ENCODE measurements at regions not wholly inside any gene's neighbourhood (a gene's known extent, or its start where the extent isn't known, plus 50 kb on each side); places are given as distances from the start of the nearest gene placed in this dataset.
A peak's percentile ranks its signal among the peaks of the same experiment; 100 is the strongest.

DNA sequence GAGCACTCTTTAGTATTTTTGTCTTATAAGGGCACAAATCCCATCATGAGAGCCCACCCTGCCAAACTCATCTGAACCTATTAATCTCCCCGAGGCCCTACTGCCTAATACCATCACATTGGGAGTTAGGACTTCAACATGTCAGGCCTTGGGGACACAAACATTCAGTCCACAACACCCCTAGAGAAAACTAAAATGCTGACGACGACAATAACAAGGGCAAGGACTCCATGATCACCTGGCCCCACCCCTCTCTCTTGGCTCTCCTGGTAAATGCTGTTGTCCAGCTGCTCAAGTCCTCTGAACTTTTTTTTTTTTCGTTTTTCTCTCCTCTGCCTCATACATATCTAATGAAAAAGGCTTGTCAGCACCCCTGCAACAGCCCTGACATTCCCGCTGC is 118.8 kb upstream of the MKI67 start:
- Mint-ChIP-seq H3K36me3 (ENCODE audit: insufficient read depth) (no peaks in the 10 kb centered on the region), H3K27me3 (ENCODE audit: low read depth) (peaks cover 3% of the 10 kb centered on the region), H3K4me3 (no peak overlapping the region), H3K4me1 (ENCODE audit: low read depth) (no peaks in the 10 kb centered on the region), H3K9me3 (no peaks in the 10 kb centered on the region)
- no peak for ATAC-seq
- no peak for DNase-seq

DNA sequence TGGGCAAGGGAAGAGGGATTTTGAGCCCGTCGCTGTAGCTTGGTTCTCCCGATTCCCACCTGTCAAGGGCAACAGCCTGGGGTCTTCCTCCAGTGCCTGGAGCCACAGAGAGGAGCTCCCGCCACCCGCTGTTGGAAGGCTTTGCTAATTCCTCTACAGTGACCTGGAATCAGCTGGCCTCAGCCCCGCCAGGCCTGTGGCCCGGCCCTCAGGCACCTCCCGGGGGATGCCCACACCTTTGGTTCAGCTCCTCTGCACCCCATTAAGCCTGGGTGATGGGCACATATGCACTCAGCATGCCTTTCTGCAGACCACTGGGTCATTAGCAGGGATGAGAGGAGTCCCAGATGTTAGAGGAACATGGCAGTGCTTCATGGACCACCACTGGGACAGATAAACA is 121.4 kb upstream of the MKI67 start:
- Mint-ChIP-seq H3K4me1 (ENCODE audit: low read depth) (no peaks in the 10 kb centered on the region), H3K27me3 (ENCODE audit: low read depth) (peaks cover 3% of the 10 kb centered on the region), H3K9me3 (no peaks in the 10 kb centered on the region), H3K4me3 (no peak overlapping the region), H3K36me3 (ENCODE audit: insufficient read depth) (no peaks in the 10 kb centered on the region)
- DNase-seq = no peak
- ATAC-seq = no peak

DNA sequence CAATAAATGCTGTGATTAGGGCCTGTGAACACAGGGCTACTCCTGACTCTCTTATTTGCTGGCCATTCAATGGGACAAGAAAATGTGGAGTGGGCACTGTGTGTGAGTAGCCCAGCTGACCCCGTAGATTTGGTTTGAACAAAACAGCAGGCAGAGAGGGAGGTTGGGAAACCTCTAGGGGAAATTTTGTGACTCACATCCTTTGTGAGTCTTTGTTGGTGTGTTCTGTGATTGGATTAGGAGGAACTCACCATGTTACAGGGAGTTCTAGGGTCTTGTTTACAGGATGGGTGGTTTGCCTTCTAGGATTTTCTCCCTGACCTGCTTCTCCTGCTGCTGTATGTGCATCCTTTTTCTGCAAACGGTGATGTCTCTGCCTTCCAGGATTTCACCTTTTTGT is 128.3 kb upstream of the MKI67 start:
- Mint-ChIP-seq H3K4me1 (ENCODE audit: low read depth) (no peaks in the 10 kb centered on the region), H3K9me3 (no peaks in the 10 kb centered on the region), H3K36me3 (ENCODE audit: insufficient read depth) (no peaks in the 10 kb centered on the region), H3K27me3 (ENCODE audit: low read depth) (peaks cover 7% of the 10 kb centered on the region), H3K4me3 (no peak overlapping the region)
- ATAC-seq = no peak
- no peak for DNase-seq

DNA sequence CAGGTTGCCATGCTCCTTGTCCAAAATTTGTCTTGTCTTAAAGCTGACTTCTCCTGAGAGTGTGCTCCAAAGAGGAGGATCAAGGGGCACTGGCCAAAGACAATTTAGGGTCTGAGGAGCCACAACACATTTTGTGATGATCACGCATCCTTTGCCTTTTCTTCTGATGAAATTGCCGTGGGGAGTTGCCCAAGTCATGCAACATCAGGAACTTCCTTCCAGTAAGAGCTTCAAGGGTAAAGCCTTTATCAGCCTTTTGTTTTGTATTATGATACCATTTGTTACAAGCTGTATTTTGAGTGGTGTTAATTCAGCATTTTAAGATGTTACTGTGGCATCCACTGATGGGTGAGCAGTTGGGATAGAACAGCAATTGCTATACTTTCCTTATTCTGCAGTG is 131.2 kb upstream of the MKI67 start:
- no peak for DNase-seq
- Mint-ChIP-seq H3K9me3 (no peaks in the 10 kb centered on the region), H3K4me1 (ENCODE audit: low read depth) (no peaks in the 10 kb centered on the region), H3K27me3 (ENCODE audit: low read depth) (peaks cover 17% of the 10 kb centered on the region), H3K4me3 (no peak overlapping the region), H3K36me3 (ENCODE audit: insufficient read depth) (no peaks in the 10 kb centered on the region)
- no peak for ATAC-seq

DNA sequence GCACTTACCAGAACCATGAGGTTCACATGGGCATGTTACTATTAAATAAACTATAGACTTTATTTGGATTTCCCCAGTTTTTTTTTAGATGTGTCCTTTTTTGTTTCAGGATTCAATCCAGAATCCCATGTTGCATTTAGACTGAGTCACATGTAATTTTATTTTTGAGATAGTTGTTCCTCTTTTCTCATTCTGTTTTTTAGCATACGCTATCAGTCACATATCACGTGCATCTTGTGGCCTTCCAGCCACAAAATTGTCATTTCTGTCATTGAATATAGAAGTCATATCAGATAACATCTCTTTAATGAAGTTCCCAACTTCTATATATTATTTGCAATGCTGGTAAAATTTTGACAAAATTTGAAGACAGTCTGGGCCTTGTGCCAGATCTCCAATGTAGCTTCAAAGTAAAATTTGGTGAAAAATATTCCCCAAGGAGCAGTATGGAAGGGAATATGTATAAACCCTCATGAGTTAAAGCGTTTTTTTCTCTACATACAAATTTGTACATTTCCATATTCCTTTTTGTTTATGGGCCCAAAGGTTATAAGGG is 132.3 kb upstream of the MKI67 start:
- no peaks in the 10 kb centered on the region for H3K4me1 Mint-ChIP-seq (ENCODE audit: low read depth)
- peaks cover 25% of the 10 kb centered on the region for H3K27me3 Mint-ChIP-seq (ENCODE audit: low read depth)
- H3K9me3 Mint-ChIP-seq = no peaks in the 10 kb centered on the region
- H3K4me3 Mint-ChIP-seq = no peak overlapping the region
- no peaks in the 10 kb centered on the region for H3K36me3 Mint-ChIP-seq (ENCODE audit: insufficient read depth)
- no peak for DNase-seq
- no peak for ATAC-seq

DNA sequence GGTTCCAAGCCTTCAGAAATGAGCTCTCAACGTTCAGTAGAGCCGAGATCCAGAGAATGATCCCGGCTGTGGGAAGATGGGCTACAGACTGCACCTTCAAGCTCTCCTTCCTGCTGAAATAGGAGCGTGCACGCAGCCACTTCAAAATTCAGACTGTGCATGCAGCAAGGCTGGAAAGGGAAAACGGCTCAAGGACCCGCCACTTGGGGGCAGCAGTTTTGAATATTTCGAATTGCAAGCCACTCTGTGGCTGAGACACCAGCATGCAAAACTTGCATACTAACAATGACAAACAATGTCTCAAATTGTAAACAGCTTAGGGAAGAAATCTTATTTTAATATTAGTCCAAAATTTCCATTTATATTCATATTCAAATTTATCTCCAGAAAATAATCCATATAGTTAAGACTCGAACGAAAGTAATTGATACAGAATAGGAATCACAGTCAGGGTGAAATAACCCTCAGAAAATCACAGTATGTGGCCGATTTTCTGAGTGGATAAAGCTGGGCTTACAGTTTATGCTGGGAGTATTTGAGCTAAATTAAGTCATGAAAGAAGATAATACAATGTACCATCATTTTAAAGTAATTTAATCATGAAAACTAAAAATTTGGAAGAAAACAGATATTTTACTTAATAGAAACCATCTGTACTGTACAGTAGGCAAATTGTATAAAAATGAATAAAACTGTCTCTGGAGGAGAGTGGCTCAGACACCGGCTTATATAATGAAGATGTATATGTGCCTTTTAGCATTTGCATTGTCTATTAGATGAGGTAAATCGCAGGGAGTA is 137.9 kb upstream of the MKI67 start:
- peaks cover 62% of the 10 kb centered on the region for H3K27me3 Mint-ChIP-seq (ENCODE audit: low read depth)
- H3K4me3 Mint-ChIP-seq = no peak overlapping the region
- peak; percentile 20 for DNase-seq
- no peaks in the 10 kb centered on the region for H3K36me3 Mint-ChIP-seq (ENCODE audit: insufficient read depth)
- ATAC-seq = no peak
- H3K9me3 Mint-ChIP-seq = no peaks in the 10 kb centered on the region
- H3K4me1 Mint-ChIP-seq (ENCODE audit: low read depth) = no peaks in the 10 kb centered on the region

DNA sequence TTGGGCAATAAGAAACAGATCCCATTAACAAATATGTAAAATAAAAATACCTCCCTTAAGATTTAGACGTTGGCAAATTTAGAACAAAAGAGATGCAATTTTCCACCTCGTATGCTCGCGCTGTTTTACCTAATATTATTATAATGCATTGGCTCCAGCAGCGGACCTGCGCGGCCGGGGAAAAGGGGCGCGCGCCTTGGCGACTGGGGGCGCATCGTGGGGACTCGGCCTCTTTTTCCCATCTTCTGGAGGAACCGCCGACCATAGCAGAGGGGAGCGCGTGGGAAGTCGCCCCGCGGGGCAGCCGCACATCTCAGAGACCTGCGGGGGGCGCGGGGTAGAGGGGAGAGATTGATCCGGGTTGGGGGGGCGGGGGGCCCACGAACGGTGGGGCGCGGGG is 139.4 kb upstream of the MKI67 start:
- H3K27me3 Mint-ChIP-seq (ENCODE audit: low read depth) = peaks cover 71% of the 10 kb centered on the region
- no peaks in the 10 kb centered on the region for H3K36me3 Mint-ChIP-seq (ENCODE audit: insufficient read depth)
- H3K4me3 Mint-ChIP-seq = no peak overlapping the region
- DNase-seq = no peak
- no peaks in the 10 kb centered on the region for H3K9me3 Mint-ChIP-seq
- H3K4me1 Mint-ChIP-seq (ENCODE audit: low read depth) = no peaks in the 10 kb centered on the region
- ATAC-seq = no peak

DNA sequence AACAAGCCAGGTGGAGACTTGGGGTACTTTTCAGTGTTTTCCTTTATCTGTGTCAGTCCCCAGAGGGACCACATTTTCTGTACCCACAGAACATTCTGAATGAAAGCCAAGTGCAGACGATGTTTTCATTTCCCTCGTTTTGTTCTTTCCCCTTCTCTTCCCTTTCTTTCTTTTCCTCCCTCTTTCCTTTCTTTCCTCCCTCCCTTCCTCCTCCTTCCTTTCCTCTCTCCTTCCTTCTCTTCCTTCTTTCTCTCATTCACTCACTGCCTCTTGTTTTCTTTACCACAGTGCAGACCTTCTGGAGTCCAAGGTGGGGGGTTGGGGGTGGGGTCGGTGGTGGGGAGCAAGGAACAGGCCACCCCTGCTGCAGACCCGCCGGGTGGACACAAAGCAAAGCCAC is 141.4 kb upstream of the MKI67 start:
- Mint-ChIP-seq H3K4me1 (ENCODE audit: low read depth) (no peaks in the 10 kb centered on the region), H3K27me3 (ENCODE audit: low read depth) (peaks cover 73% of the 10 kb centered on the region), H3K9me3 (no peaks in the 10 kb centered on the region), H3K4me3 (no peak overlapping the region), H3K36me3 (ENCODE audit: insufficient read depth) (no peaks in the 10 kb centered on the region)
- DNase-seq = no peak
- no peak for ATAC-seq

DNA sequence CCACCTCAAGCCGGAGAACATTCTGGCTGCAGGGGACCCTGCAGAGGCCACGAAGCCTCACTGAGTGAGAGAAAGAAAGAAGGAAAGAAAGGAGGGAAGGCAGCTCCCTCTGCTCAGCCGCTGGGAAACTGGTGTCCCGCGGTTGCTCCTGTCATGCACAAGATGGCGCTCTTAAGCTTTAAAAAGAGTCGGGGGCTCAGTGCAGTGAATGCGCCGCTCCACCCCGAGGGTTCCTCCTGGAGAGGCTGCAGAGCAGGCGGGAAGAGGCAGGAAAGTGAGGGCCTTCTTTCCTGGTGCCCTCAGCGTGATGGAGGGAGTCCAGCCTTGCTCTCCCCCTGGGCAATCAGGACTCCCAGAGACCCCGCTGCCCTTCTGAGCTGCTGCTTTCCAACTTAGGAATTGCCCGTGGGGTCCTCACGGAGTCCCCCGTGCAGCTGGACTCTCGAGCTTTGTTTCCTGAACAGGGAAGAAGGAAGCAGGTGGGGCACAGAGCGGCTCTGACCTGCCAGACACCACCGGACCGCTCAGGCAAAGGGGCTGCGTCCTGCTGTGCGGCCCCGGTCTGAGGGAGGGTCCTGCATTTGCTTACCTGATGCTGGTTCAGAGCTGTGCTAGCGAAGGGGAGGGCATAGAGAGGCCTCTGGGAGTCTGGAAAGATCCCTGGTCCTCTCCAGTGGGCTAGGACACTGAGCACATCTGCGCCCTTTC is 141.9 kb upstream of the MKI67 start:
- Mint-ChIP-seq H3K36me3 (ENCODE audit: insufficient read depth) (no peaks in the 10 kb centered on the region), H3K27me3 (ENCODE audit: low read depth) (peaks cover 72% of the 10 kb centered on the region), H3K4me3 (no peak overlapping the region), H3K4me1 (ENCODE audit: low read depth) (no peaks in the 10 kb centered on the region), H3K9me3 (no peaks in the 10 kb centered on the region)
- DNase-seq = no peak
- no peak for ATAC-seq

DNA sequence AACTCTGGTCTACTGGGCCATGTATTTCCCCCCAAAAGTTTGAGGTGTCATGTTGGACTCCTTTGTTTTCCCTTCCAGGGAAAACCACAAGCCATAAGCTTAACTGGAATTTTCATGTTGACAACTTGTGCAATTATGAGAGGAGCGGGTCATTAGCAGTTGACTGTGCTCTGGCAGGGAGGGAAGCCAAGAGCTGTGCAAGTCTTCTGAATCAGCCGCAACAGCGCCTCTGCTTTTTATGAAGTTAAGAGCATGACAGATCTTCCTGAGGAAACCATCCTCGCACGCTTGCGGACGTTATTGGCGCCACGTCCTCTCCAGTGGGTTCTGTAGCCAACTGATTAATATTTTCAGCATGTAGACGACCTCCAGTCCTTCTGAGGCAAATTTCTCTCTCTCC is 148.7 kb upstream of the MKI67 start:
- DNase-seq (no peak), ATAC-seq (no peak)
- H3K4me1 Mint-ChIP-seq (ENCODE audit: low read depth) = peaks cover 10% of the 10 kb centered on the region
- H3K36me3 Mint-ChIP-seq (ENCODE audit: insufficient read depth) = no peaks in the 10 kb centered on the region
- H3K27me3 Mint-ChIP-seq (ENCODE audit: low read depth) = peaks cover 55% of the 10 kb centered on the region
- H3K9me3 Mint-ChIP-seq = no peaks in the 10 kb centered on the region
- H3K4me3 Mint-ChIP-seq = peak overlapping the region; percentile 29

DNA sequence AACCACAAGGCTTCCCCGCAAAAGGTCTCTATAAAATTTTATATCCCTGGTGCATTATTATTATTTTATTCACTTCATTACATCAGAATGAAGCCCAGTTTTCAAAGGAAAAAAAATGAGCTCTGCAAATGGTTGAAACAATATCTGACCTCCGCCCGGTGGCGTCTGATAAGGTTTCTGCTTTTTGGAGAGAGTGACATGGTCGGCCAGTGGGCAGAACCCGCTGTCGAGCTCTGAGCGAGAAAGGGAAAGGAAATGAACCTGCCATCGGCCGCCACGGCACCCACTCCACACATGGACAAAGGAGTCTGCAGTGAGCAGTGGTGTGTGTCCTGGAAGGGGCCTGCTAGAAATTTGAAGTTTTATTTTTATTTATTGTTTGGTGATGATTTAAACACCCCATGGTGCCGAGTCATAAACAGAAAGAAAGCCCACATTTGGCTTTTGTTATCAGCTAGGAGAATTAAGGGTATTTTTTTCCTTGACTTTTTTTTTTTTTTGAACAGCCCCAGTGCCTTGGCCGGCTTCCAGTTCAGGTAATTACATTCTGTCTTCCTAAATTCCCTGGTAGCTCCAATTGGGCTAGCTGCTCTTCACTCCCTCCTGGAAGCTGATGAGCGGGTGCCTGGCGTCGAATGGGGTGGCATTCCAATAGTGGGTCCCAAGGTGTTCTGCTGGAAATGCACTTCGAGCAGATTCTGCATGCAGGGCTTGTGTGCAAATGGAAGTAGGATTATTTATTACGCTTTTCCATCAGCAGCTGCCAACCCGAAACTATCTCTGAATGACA is 149.4 kb upstream of the MKI67 start:
- DNase-seq (no peak), ATAC-seq (no peak)
- Mint-ChIP-seq H3K4me1 (ENCODE audit: low read depth) (peaks cover 10% of the 10 kb centered on the region), H3K27me3 (ENCODE audit: low read depth) (peaks cover 49% of the 10 kb centered on the region), H3K36me3 (ENCODE audit: insufficient read depth) (no peaks in the 10 kb centered on the region), H3K4me3 (peak overlapping the region; percentile 29), H3K9me3 (no peaks in the 10 kb centered on the region)

DNA sequence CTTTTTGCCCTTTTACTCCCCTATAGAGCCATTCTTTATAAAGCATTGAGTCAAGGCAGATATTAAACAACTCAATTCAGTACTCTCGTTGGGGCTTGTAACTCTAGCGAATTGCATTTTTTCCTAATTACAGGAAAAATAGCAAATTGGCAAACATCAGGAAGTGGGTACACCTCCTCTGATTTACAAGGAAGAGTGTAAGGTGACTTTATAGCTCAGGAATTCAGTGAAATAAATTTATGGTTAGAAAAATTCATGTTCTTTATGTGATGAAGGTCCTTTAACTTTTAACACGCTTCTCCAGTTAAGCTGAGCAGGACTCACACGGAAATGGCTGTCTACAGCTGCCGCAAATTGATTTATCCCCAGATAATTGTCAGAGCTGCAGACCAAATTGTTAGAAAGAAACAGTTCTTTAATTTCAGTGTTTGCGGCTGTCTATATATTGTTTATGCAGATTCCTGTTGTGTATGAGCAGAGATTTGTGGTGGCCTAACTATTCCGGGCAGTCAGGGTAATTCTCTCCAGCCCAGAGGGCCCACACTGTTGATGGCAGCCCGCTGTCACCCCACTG is 151.1 kb upstream of the MKI67 start:
- Mint-ChIP-seq H3K36me3 (ENCODE audit: insufficient read depth) (no peaks in the 10 kb centered on the region), H3K9me3 (no peaks in the 10 kb centered on the region), H3K4me3 (no peak overlapping the region), H3K4me1 (ENCODE audit: low read depth) (peaks cover 10% of the 10 kb centered on the region), H3K27me3 (ENCODE audit: low read depth) (peaks cover 37% of the 10 kb centered on the region)
- ATAC-seq = no peak
- no peak for DNase-seq

DNA sequence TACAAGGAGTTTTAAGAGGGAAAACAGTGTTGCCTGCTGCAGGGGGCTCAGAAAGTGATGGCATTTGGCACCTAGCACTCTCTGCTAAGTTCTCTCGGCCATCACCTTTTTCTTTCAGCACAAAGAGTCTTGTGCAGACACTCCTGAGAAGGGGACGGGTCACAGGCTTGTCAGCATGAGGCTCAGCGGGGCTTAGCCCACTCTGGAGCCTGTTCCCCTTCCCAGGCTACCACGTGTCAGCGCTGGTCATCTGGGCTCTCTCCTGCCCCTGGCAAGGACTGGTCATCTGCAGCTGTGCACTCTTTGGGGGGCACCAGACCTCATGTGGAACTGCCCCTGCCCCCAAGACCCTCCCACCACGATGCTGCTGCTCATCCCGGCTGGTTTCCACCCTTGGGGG is 152.1 kb upstream of the MKI67 start:
- no peak for ATAC-seq
- Mint-ChIP-seq H3K9me3 (no peaks in the 10 kb centered on the region), H3K27me3 (ENCODE audit: low read depth) (peaks cover 30% of the 10 kb centered on the region), H3K36me3 (ENCODE audit: insufficient read depth) (no peaks in the 10 kb centered on the region), H3K4me3 (no peak overlapping the region), H3K4me1 (ENCODE audit: low read depth) (peaks cover 10% of the 10 kb centered on the region)
- no peak for DNase-seq

DNA sequence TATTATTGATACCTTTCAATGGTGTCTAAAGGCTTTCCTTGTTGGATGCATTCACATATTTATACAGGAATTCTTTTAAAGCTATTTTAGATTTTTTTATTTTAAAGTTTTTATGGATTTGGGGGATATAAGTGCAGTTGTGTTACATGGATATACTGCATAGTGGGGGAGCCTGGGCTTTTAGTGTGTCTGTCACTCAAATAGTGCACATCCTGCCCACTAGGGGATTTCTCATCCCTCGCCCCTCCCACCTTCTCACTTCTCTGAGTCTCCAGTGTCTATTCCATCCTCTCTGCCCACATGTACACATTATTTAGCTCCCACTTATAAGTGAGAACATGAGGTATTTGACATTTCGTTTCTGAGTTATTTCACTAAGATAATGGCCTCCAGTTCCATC is 154.0 kb upstream of the MKI67 start:
- DNase-seq (no peak), ATAC-seq (no peak)

More for the DNA sequence above, 154.0 kb upstream of the MKI67 start:
- Mint-ChIP-seq H3K4me1 (ENCODE audit: low read depth) (peaks cover 3% of the 10 kb centered on the region), H3K36me3 (ENCODE audit: insufficient read depth) (no peaks in the 10 kb centered on the region), H3K27me3 (ENCODE audit: low read depth) (peaks cover 30% of the 10 kb centered on the region), H3K9me3 (no peaks in the 10 kb centered on the region), H3K4me3 (no peak overlapping the region)
